HepG2 (cell line): ENCODE measurements at regions not wholly inside any gene's neighbourhood (a gene's known extent, or its start where the extent isn't known, plus 50 kb on each side); places are given as distances from the start of the nearest gene placed in this dataset.
A peak's percentile ranks its signal among the peaks of the same experiment; 100 is the strongest.

Source experiments
- ATAC-seq: fragments of 200-7000 bp; cut with Tn5 transposase; 3 replicates; pipeline ENCODE4 v1.9.1; 2020; ENCODE audit warnings: mild to moderate bottlenecking, moderate library complexity
- BruUV-seq: library from RNA; stranded (reverse); fragments of 400-500 nt; replicated peaks from 2 replicates; lab custom pipeline; 2021; lab: Mats Ljungman, UMichigan
- CTCF ChIA-PET: fragments of 300-600 bp; formaldehyde crosslinking; extraction: SDS; loops from one replicate; lab custom pipeline; 2021; ENCODE audit warnings: low total read pairs, inconsistent platforms, low intra/inter-chr PET ratio; lab: Yijun Ruan, JAX
- POLR2A ChIA-PET: fragments of 350-600 bp; sonication (Branson Sonifier 250); formaldehyde crosslinking; loops from one replicate; lab custom pipeline; 2020; ENCODE audit warnings: antibody characterized with exemption, inconsistent platforms; lab: Yijun Ruan, JAX
- DNase-seq: peaks from one replicate; pipeline ENCODE4 v3.0.0-alpha.2; 2015; ENCODE audit warnings: low spot score
- FAIRE-seq: peaks from 3 replicates; lab custom pipeline; 2011; peaks lifted over from hg19 to GRCh38; lab: Jason Lieb, UNC
- H2AFZ ChIP-seq: one replicate; pipeline ENCODE4 v1.6.1; 2011; ENCODE audit warnings: low read length, inconsistent platforms
- H3K27ac ChIP-seq: fragments of 300-600 bp; 3 replicates; pipeline ENCODE4 v1.8.0; 2011; ENCODE audit warnings: mixed run types, mild to moderate bottlenecking, mixed read lengths, low read length, inconsistent platforms; ENCODE audit not compliant: insufficient read depth; ENCODE audit errors: extremely low read length
- H3K27me3 ChIP-seq, 2 experiments: fragments of 200-600 bp in 1 of 2; 2 replicates in 1 of 2; 3 replicates in 1 of 2; pipeline versions ENCODE4 v1.6.0 to v1.8.0; 2011; ENCODE audit warnings: low read length in 2 of 2, mild to moderate bottlenecking in 2 of 2, moderate library complexity in 2 of 2, inconsistent platforms in 1 of 2; ENCODE audit not compliant: insufficient read depth in 2 of 2, control insufficient read depth in 1 of 2
- H3K36me3 ChIP-seq, 2 experiments: fragments of 200-600 bp in 1 of 2; replicated peaks in 1 of 2; 2 replicates in 1 of 2; 3 replicates in 1 of 2; pipeline versions ENCODE4 v1.5.1 to v1.8.0; 2011; ENCODE audit warnings: low read length in 2 of 2, inconsistent platforms in 1 of 2; ENCODE audit not compliant: insufficient read depth in 2 of 2, control insufficient read depth in 1 of 2
- H3K4me1 ChIP-seq: 2 replicates; pipeline ENCODE4 v1.5.1; 2012; ENCODE audit warnings: low read length, inconsistent platforms; ENCODE audit not compliant: insufficient read depth
- H3K4me2 ChIP-seq: 2 replicates; pipeline ENCODE4 v1.6.0; 2011; ENCODE audit warnings: low read depth, low read length, inconsistent platforms
- H3K4me3 ChIP-seq, 3 experiments: fragments of 200-600 bp in 1 of 3; sonication (generic), shearing (Covaris generic) in 1 of 3; replicated peaks in 1 of 3; 2 replicates each; pipeline ENCODE4 v1.5.1; 2011 to 2016; ENCODE audit warnings: low read length in 3 of 3, inconsistent platforms in 2 of 3, low read depth in 2 of 3, mild to moderate bottlenecking in 2 of 3, control low read depth in 1 of 3, mixed read lengths in 1 of 3; ENCODE audit not compliant: insufficient read depth in 1 of 3
- H3K79me2 ChIP-seq: one replicate; pipeline ENCODE4 v1.6.1; 2011; ENCODE audit warnings: low read length, inconsistent platforms; ENCODE audit not compliant: insufficient read depth
- H3K9ac ChIP-seq: 2 replicates; pipeline ENCODE4 v1.6.0; 2011; ENCODE audit warnings: mild to moderate bottlenecking, low read depth, low read length, inconsistent platforms; ENCODE audit not compliant: insufficient read depth
- H3K9me3 ChIP-seq: 2 replicates; pipeline ENCODE4 v1.5.1; 2012; ENCODE audit warnings: mild to moderate bottlenecking, low read length
- H4K20me1 ChIP-seq: 2 replicates; pipeline ENCODE4 v1.6.0; 2011; ENCODE audit warnings: inconsistent platforms, mild to moderate bottlenecking, low read length, moderate library complexity; ENCODE audit not compliant: insufficient read depth
- CAMTA2 ChIP-seq: sonication (generic); formaldehyde crosslinking; IDR thresholded peaks from 2 replicates; pipeline ENCODE4 v1.4.0; 2020; ENCODE audit warnings: mild to moderate bottlenecking, missing genetic modification reagents, borderline replicate concordance
- CREB1 ChIP-seq, 2 experiments: fragments of 450-650 bp in 1 of 2; IDR thresholded peaks; 2 replicates each; pipeline ENCODE4 v1.6.1; 2016 to 2017; ENCODE audit warnings: control low read depth in 1 of 2, mild to moderate bottlenecking in 1 of 2, missing compliant biosample characterization in 1 of 2, missing genetic modification characterization in 1 of 2
- MAFK ChIP-seq, 2 experiments: IDR thresholded peaks in 1 of 2; conservative IDR thresholded peaks in 1 of 2; 2 replicates each; pipeline ENCODE4 v1.6.1; 2011; ENCODE audit warnings: improper control_type of control experiment in 2 of 2, low read length in 2 of 2
- POLR2A ChIP-seq, 2 experiments: IDR thresholded peaks; 2 replicates each; pipeline ENCODE4 v1.6.1; 2011; ENCODE audit warnings: low read depth in 2 of 2, low read length in 2 of 2, mild to moderate bottlenecking in 1 of 2, moderate library complexity in 1 of 2; ENCODE audit not compliant: insufficient read depth in 1 of 2
- POLR2AphosphoS5 ChIP-seq: IDR thresholded peaks from 2 replicates; pipeline ENCODE4 v1.6.1; 2012; ENCODE audit warnings: low read depth, low read length
- SKIL ChIP-seq: sonication (generic); formaldehyde crosslinking; IDR thresholded peaks from 2 replicates; pipeline ENCODE4 v1.8.0; 2022; ENCODE audit warnings: missing genetic modification reagents, mild to moderate bottlenecking, moderate library complexity, borderline replicate concordance
- SP140L ChIP-seq: sonication (generic); formaldehyde crosslinking; IDR thresholded peaks from 2 replicates; pipeline ENCODE4 v1.4.0; 2020; ENCODE audit warnings: missing genetic modification reagents, borderline replicate concordance
- WGBS: methylation state at CpG from one replicate; pipeline ENCODE4 v1.1.6; 2017; ENCODE audit warnings: low lambda C conversion rate; 5-methylcytosine and 5-hydroxymethylcytosine counted together
- in situ Hi-C: cut with HindIII; loops from 2 replicates; pipeline ENCODE4 v1.10.0; 2017; ENCODE audit warnings: low pct_unique_long_range_greater_than_20kb; ENCODE audit not compliant: extremely low pct_ligation_motif_present
- intact Hi-C: fragments of 100-400 bp; cut with micrococcal nuclease; formaldehyde crosslinking; loops from one replicate; pipeline ENCODE4 v1.10.0; 2022; ENCODE audit not compliant: unreplicated experiment

GRCh38 chr15:69980341-69981059, 117.2 kb downstream of the TLE3 start:
- no peaks in the 10 kb centered on the region for H3K79me2 ChIP-seq
- no peaks in the 10 kb centered on the region for H4K20me1 ChIP-seq
- in situ Hi-C loops = no loop called here
- H3K4me1 ChIP-seq = no peaks in the 10 kb centered on the region
- no peak overlapping the region for H3K4me2 ChIP-seq
- POLR2A ChIA-PET = no interaction called here
- H3K27ac ChIP-seq = no peak overlapping the region
- WGBS = 51% methylated on average over 4 of the region's 7 CpGs
- no peak overlapping the region for H3K9ac ChIP-seq
- BruUV-seq = no TSS peak
- no peaks in the 10 kb centered on the region for H3K36me3 ChIP-seq
- intact Hi-C loops = no loop called here
- no peak overlapping the region for H2AFZ ChIP-seq
- FAIRE-seq = no peak
- H3K4me3 ChIP-seq = no peak overlapping the region
- peaks cover 3 to 12% of the 10 kb centered on the region in 2 experiments; a peak in 3 of 5 replicates for H3K27me3 ChIP-seq
- H3K9me3 ChIP-seq = no peaks in the 10 kb centered on the region
- DNase-seq = no peak
- TF ChIP-seq CAMTA2 (CRISPR knock-in tag) (no peak), MAFK (conservative IDR thresholded peaks at IDR 0.05 in 1 of 2, IDR thresholded peaks at IDR 0.05 in 1 of 2; ENCODE audit: low read length in 2 of 2) (no peak), CREB1 (IDR thresholded peaks at IDR 0.05) (peak; percentile 76), CREB1 (CRISPR knock-in tag; IDR thresholded peaks at IDR 0.05) (no peak), SKIL (CRISPR knock-in tag) (no peak), SP140L (no peak), POLR2AphosphoS5 (no peak), POLR2A (IDR thresholded peaks at IDR 0.05; ENCODE audit: insufficient read depth in 1 of 2, low read depth in 2 of 2, low read length in 2 of 2) (no peak)
- ATAC-seq = no peak
- CTCF ChIA-PET = no interaction called here
